Panc1 (cell line): ENCODE measurements at regions not wholly inside any gene's neighbourhood (a gene's known extent, or its start where the extent isn't known, plus 50 kb on each side); places are given as distances from the start of the nearest gene placed in this dataset.

Experiments
- ATAC-seq: fragments of 200-7000 bp; cut with Tn5 transposase; 2 replicates; pipeline ENCODE4 v1.9.1; 2020; ENCODE audit warnings: mild to moderate bottlenecking, moderate library complexity
- BruUV-seq: library from RNA; stranded (reverse); fragments of 400-500 nt; replicated peaks from 2 replicates; lab custom pipeline; 2021; lab: Mats Ljungman, UMichigan
- CTCF ChIA-PET: fragments of 300-600 bp; sonication (Branson Sonifier 250); formaldehyde crosslinking; loops from one replicate; lab custom pipeline; 2022; ENCODE audit warnings: antibody characterized with exemption; lab: Charles Lee
- POLR2A ChIA-PET: fragments of 300-600 bp; sonication (Branson Sonifier 250); formaldehyde crosslinking; loops from one replicate; lab custom pipeline; 2022; ENCODE audit warnings: antibody characterized with exemption; lab: Charles Lee
- DNase-seq: peaks from one replicate; pipeline ENCODE4 v3.0.0-alpha.2; 2010; ENCODE audit warnings: low read depth, low spot score
- H3K27ac ChIP-seq: 2 replicates; pipeline ENCODE4 v1.5.1; 2011; ENCODE audit warnings: mild to moderate bottlenecking, low read length, inconsistent platforms
- H3K27me3 ChIP-seq: fragments of 200-500 bp; sonication (Bioruptor generic); 2 replicates; pipeline ENCODE4 v1.6.0; 2014; ENCODE audit warnings: low read length, inconsistent platforms; ENCODE audit not compliant: control insufficient read depth, insufficient read depth
- H3K36me3 ChIP-seq: fragments of 200-500 bp; sonication (Bioruptor generic); 2 replicates; pipeline ENCODE4 v1.5.1; 2014; ENCODE audit warnings: inconsistent platforms, mild to moderate bottlenecking, low read length, moderate library complexity; ENCODE audit not compliant: control insufficient read depth, insufficient read depth
- H3K4me1 ChIP-seq: 2 replicates; pipeline ENCODE4 v1.5.1; 2011; ENCODE audit warnings: inconsistent platforms, mild to moderate bottlenecking, low read length, moderate library complexity; ENCODE audit not compliant: control insufficient read depth, insufficient read depth
- H3K4me3 ChIP-seq, 2 experiments: 2 replicates each; pipeline ENCODE4 v1.5.1; 2011 to 2012; ENCODE audit warnings: low read depth in 2 of 2, low read length in 2 of 2, mild to moderate bottlenecking in 2 of 2, inconsistent platforms in 1 of 2, moderate library complexity in 1 of 2
- H3K9me3 ChIP-seq: fragments of 200-500 bp; sonication (Bioruptor generic); 2 replicates; pipeline ENCODE4 v1.5.1; 2014; ENCODE audit warnings: low read depth, mild to moderate bottlenecking, inconsistent platforms, low read length, moderate library complexity; ENCODE audit not compliant: control insufficient read depth, insufficient read depth
- CTCF ChIP-seq: fragments of 450-650 bp; IDR thresholded peaks from 2 replicates; pipeline ENCODE4 v1.5.1; 2017; ENCODE audit warnings: mild to moderate bottlenecking
- POLR2AphosphoS5 ChIP-seq: IDR thresholded peaks from 2 replicates; pipeline ENCODE4 v1.6.1; 2012; ENCODE audit warnings: mild to moderate bottlenecking, low read depth, low read length, moderate library complexity
- REST ChIP-seq, 2 experiments: IDR thresholded peaks; 2 replicates each; pipeline ENCODE4 v1.6.1; 2011 to 2012; ENCODE audit warnings: low read depth in 2 of 2, control low read depth in 1 of 2, low read length in 1 of 2, mild to moderate bottlenecking in 1 of 2, moderate library complexity in 1 of 2; ENCODE audit not compliant: insufficient read depth in 1 of 2
- SIN3A ChIP-seq: IDR thresholded peaks from 2 replicates; pipeline ENCODE4 v1.6.1; 2012; ENCODE audit warnings: low read depth, mild to moderate bottlenecking, low read length, moderate library complexity, borderline replicate concordance; ENCODE audit not compliant: insufficient read depth
- TCF7L2 ChIP-seq: IDR thresholded peaks from 2 replicates; pipeline ENCODE4 v1.6.1; 2011; ENCODE audit warnings: mild to moderate bottlenecking, low read depth, low read length, inconsistent platforms
- in situ Hi-C: cut with HindIII; loops from 2 replicates; pipeline ENCODE4 v1.10.0; 2016; ENCODE audit warnings: low sequenced_read_pairs, low pct_unique_long_range_greater_than_20kb
- intact Hi-C: fragments of 100-400 bp; cut with micrococcal nuclease; formaldehyde crosslinking; loops from one replicate; pipeline ENCODE4 v1.10.0; 2022; ENCODE audit not compliant: unreplicated experiment

GRCh38 chr5:39934830-39935229 lies 510.1 kb upstream of the DAB2 start:
- Histone ChIP-seq H3K27me3 (no peaks in the 10 kb centered on the region), H3K4me1 (no peaks in the 10 kb centered on the region), H3K4me3 (no peak overlapping the region), H3K9me3 (no peaks in the 10 kb centered on the region), H3K36me3 (no peaks in the 10 kb centered on the region), H3K27ac (no peak overlapping the region)
- TF ChIP-seq SIN3A: no peak
- TF ChIP-seq POLR2AphosphoS5: no peak
- no peak for TF ChIP-seq TCF7L2
- TF ChIP-seq CTCF: no peak
- no peak for TF ChIP-seq REST (IDR thresholded peaks at IDR 0.05; ENCODE audit: insufficient read depth in 1 of 2, low read depth in 2 of 2, low read length in 1 of 2)
- no TSS peak for BruUV-seq
- ATAC-seq (no peak), DNase-seq (no peak)
- ChIA-PET CTCF (no interaction called here), POLR2A (no interaction called here)
- in situ Hi-C loops: no loop called here
- intact Hi-C loops: no loop called here

GRCh38 chr5:39933061-39933460 lies 508.3 kb upstream of the DAB2 start:
- no peaks in the 10 kb centered on the region for H3K4me1 ChIP-seq
- no peaks in the 10 kb centered on the region for H3K36me3 ChIP-seq
- BruUV-seq: no TSS peak
- H3K9me3 ChIP-seq: no peaks in the 10 kb centered on the region
- TF ChIP-seq TCF7L2: no peak
- TF ChIP-seq POLR2AphosphoS5: no peak
- TF ChIP-seq SIN3A: no peak
- TF ChIP-seq CTCF: no peak
- no peak for TF ChIP-seq REST (IDR thresholded peaks at IDR 0.05; ENCODE audit: insufficient read depth in 1 of 2, low read depth in 2 of 2, low read length in 1 of 2)
- in situ Hi-C loops: no loop called here
- ATAC-seq: no peak
- H3K4me3 ChIP-seq: no peak overlapping the region
- DNase-seq: no peak
- CTCF ChIA-PET: no interaction called here
- intact Hi-C loops: no loop called here
- H3K27ac ChIP-seq: no peak overlapping the region
- no peaks in the 10 kb centered on the region for H3K27me3 ChIP-seq
- POLR2A ChIA-PET: no interaction called here
